ENCODE measurements at regions not wholly inside any gene's neighbourhood (a gene's known extent, or its start where the extent isn't known, plus 50 kb on each side); places are given as distances from the start of the nearest gene placed in this dataset.

- Mint-ChIP-seq H3K27ac (no peak overlapping the region), H3K4me1 (ENCODE audit: low read depth) (no peaks in the 10 kb centered on the region), H3K27me3 (no peaks in the 10 kb centered on the region), H3K9me3 (no peaks in the 10 kb centered on the region), H3K4me3 (no peak overlapping the region), H3K36me3 (ENCODE audit: low read depth) (no peaks in the 10 kb centered on the region)
- intact Hi-C loops (cut with micrococcal nuclease) = loop anchor here (5.0 kb wide), 1 partner anchor 468 kb away; no protein-coding TSS in a partner anchor
Observed at GRCh38 chr4:35933901-35934300, 310.4 kb downstream of the ARAP2 start.

- Mint-ChIP-seq H3K4me1 (ENCODE audit: low read depth) (no peaks in the 10 kb centered on the region), H3K27me3 (no peaks in the 10 kb centered on the region), H3K36me3 (ENCODE audit: low read depth) (no peaks in the 10 kb centered on the region), H3K27ac (no peak overlapping the region), H3K9me3 (no peaks in the 10 kb centered on the region), H3K4me3 (no peak overlapping the region)
- intact Hi-C loops (cut with micrococcal nuclease) = loop anchor here (5.0 kb wide), 1 partner anchor 468 kb away; no protein-coding TSS in a partner anchor
Observed at GRCh38 chr4:35934320-35934981, 309.9 kb downstream of the ARAP2 start.

DNA sequence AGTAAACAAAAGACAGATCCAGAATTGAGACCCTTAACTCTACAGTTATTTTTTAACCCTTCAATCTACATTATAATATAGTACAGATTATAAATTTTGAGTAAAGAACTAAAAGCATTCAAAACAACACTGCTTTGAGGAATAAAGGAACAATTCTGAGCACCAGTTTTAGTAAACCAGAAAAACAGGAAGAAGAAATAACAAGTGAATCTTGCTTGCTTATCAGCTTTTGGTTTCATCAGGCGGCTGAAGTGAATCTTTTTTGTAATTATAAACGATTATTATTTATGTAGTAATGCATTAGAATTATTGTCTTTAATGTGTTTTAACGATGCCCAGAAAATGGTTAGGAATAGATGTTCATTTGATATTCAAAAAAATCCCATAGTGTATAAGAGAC is 305.4 kb downstream of the ARAP2 start:
- intact Hi-C loops (cut with micrococcal nuclease) = no loop called here
- Mint-ChIP-seq H3K27ac (no peak overlapping the region), H3K27me3 (no peaks in the 10 kb centered on the region), H3K9me3 (no peaks in the 10 kb centered on the region), H3K4me3 (no peak overlapping the region), H3K4me1 (ENCODE audit: low read depth) (no peaks in the 10 kb centered on the region), H3K36me3 (ENCODE audit: low read depth) (no peaks in the 10 kb centered on the region)

DNA sequence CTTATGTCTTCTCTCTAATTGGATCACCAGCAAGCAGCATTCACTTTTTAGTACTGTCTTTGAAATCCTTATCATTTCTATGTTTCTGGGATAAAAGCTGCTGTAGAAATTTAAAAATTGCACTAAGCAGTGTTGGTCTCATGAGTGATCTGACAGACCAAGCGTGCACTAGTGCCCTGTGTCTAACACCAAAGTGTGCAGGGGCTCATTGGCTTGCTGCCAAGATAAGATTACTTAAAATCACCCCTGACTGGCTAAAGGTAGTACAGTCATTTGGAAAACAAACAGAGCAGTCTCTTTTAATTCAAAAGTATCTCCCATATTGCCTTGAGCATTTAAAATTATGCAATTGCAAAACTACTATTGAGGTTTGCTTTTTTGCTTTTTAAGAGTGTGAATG is 304.6 kb downstream of the ARAP2 start:
- Mint-ChIP-seq H3K9me3 (no peaks in the 10 kb centered on the region), H3K27ac (no peak overlapping the region), H3K4me1 (ENCODE audit: low read depth) (no peaks in the 10 kb centered on the region), H3K27me3 (no peaks in the 10 kb centered on the region), H3K36me3 (ENCODE audit: low read depth) (no peaks in the 10 kb centered on the region), H3K4me3 (no peak overlapping the region)
- intact Hi-C loops (cut with micrococcal nuclease) = no loop called here

DNA sequence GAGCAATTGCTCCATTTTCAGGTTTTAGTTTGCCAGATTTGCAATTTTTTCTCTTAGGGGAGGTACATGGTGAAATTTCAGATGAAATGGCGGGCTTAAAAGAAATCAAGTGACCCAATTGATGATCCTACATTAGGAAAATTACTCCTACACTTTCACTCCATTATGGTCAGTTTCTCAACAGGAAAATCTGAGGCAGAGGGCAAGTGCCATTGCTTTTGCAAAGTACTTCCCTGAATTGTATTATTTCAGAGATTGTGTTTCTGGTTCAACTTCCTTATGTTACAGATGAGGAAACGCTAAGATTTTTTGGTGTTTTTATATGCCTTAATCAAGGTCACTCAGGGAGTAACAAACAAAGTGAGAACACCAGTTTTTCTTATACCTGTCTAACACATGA is 302.2 kb downstream of the ARAP2 start:
- Mint-ChIP-seq H3K27me3 (no peaks in the 10 kb centered on the region), H3K36me3 (ENCODE audit: low read depth) (no peaks in the 10 kb centered on the region), H3K4me3 (no peak overlapping the region), H3K27ac (no peak overlapping the region), H3K4me1 (ENCODE audit: low read depth) (no peaks in the 10 kb centered on the region), H3K9me3 (no peaks in the 10 kb centered on the region)
- intact Hi-C loops (cut with micrococcal nuclease) = no loop called here

- Mint-ChIP-seq H3K4me1 (ENCODE audit: low read depth) (no peaks in the 10 kb centered on the region), H3K36me3 (ENCODE audit: low read depth) (no peaks in the 10 kb centered on the region), H3K27me3 (no peaks in the 10 kb centered on the region), H3K4me3 (no peak overlapping the region), H3K27ac (no peak overlapping the region), H3K9me3 (no peaks in the 10 kb centered on the region)
- intact Hi-C loops (cut with micrococcal nuclease) = no loop called here
Observed at GRCh38 chr4:35943606-35944005, 300.7 kb downstream of the ARAP2 start.

- no peaks in the 10 kb centered on the region for H3K36me3 Mint-ChIP-seq (ENCODE audit: low read depth)
- no peaks in the 10 kb centered on the region for H3K27me3 Mint-ChIP-seq
- intact Hi-C loops (cut with micrococcal nuclease) = no loop called here
- no peaks in the 10 kb centered on the region for H3K4me1 Mint-ChIP-seq (ENCODE audit: low read depth)
- no peaks in the 10 kb centered on the region for H3K9me3 Mint-ChIP-seq
- H3K4me3 Mint-ChIP-seq = no peak overlapping the region
- H3K27ac Mint-ChIP-seq = no peak overlapping the region
Observed at GRCh38 chr4:35948171-35948570, 296.1 kb downstream of the ARAP2 start.

DNA sequence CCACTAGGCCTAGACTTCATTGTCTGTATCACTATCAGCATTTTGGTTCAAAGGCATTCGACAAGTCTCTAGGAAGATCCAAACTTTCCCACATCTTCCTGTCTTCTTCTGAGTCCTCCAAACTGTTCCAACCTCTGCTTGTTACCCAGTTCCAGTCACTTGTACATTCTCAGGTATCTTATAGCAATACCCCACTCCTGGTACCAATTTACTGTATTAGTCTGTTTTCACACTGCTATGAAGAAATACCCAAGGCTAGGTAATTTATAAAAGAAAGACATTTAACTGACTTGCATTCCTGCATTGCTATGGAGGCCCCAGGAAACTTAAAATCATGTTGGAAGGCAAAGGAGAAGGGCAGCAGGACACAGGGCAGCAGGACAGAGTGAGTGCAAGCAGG is 293.9 kb downstream of the ARAP2 start:
- Mint-ChIP-seq H3K4me3 (no peak overlapping the region), H3K4me1 (ENCODE audit: low read depth) (no peaks in the 10 kb centered on the region), H3K9me3 (no peaks in the 10 kb centered on the region)

GRCh38 chr4:35952751-35953150 is 291.6 kb downstream of the ARAP2 start:
- no peak overlapping the region for H3K27ac Mint-ChIP-seq
- no peak overlapping the region for H3K4me3 Mint-ChIP-seq
- H3K4me1 Mint-ChIP-seq (ENCODE audit: low read depth) = no peaks in the 10 kb centered on the region
- intact Hi-C loops (cut with micrococcal nuclease) = no loop called here
- H3K9me3 Mint-ChIP-seq = peaks cover 5% of the 10 kb centered on the region
- no peaks in the 10 kb centered on the region for H3K36me3 Mint-ChIP-seq (ENCODE audit: low read depth)
- no peaks in the 10 kb centered on the region for H3K27me3 Mint-ChIP-seq

More for the DNA sequence above, 293.9 kb downstream of the ARAP2 start:
- no peaks in the 10 kb centered on the region for H3K36me3 Mint-ChIP-seq (ENCODE audit: low read depth)
- H3K27ac Mint-ChIP-seq = no peak overlapping the region
- intact Hi-C loops (cut with micrococcal nuclease) = no loop called here
- no peaks in the 10 kb centered on the region for H3K27me3 Mint-ChIP-seq

DNA sequence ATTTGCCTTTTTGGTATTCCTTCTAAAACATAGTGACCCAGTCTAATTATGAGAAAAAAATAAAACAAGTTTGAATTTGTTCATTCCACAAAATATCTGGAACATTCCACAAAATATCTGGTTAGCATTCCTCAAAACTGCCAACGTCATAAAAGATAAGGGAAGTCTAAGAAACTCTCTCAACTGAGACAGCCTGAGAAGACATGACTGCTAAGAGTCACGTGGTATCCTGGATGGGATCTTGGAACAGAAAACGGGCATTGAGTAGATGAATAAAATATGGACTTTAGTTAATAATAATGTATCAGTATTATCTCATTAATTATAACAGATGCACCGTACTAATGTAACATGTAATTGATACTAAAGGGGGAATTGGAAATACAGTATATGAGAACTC is 280.9 kb downstream of the ARAP2 start:
- H3K27ac Mint-ChIP-seq = no peak overlapping the region
- no peaks in the 10 kb centered on the region for H3K27me3 Mint-ChIP-seq
- H3K4me3 Mint-ChIP-seq = no peak overlapping the region
- no peaks in the 10 kb centered on the region for H3K36me3 Mint-ChIP-seq (ENCODE audit: low read depth)
- H3K9me3 Mint-ChIP-seq = no peaks in the 10 kb centered on the region
- intact Hi-C loops (cut with micrococcal nuclease) = no loop called here
- H3K4me1 Mint-ChIP-seq (ENCODE audit: low read depth) = no peaks in the 10 kb centered on the region

- Mint-ChIP-seq H3K36me3 (ENCODE audit: low read depth) (no peaks in the 10 kb centered on the region), H3K27me3 (no peaks in the 10 kb centered on the region), H3K4me1 (ENCODE audit: low read depth) (no peaks in the 10 kb centered on the region), H3K4me3 (no peak overlapping the region), H3K27ac (no peak overlapping the region), H3K9me3 (no peaks in the 10 kb centered on the region)
- intact Hi-C loops (cut with micrococcal nuclease) = no loop called here
Observed at GRCh38 chr4:35963974-35964515, 280.3 kb downstream of the ARAP2 start.

DNA sequence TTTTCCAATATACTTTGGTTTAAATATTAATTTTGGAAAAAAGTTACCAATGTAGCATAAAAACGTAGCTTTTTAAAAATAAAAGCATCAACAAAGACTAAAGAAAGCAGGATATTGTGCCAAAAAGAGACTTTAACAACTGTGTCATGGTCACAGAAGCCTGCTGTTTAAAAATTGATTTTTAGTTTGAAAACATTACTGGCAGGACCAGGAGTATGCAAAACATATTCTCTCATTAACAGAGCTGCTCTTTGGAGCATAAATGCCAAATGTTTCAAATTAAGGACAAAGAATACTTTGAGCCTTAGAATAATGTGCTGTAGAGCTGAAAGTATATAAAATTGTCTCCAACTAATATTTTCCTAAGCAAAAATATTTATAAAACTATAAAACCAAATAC is 279.0 kb downstream of the ARAP2 start:
- no peak overlapping the region for H3K27ac Mint-ChIP-seq
- intact Hi-C loops (cut with micrococcal nuclease) = no loop called here
- no peaks in the 10 kb centered on the region for H3K27me3 Mint-ChIP-seq
- H3K9me3 Mint-ChIP-seq = no peaks in the 10 kb centered on the region
- no peaks in the 10 kb centered on the region for H3K4me1 Mint-ChIP-seq (ENCODE audit: low read depth)
- no peaks in the 10 kb centered on the region for H3K36me3 Mint-ChIP-seq (ENCODE audit: low read depth)
- H3K4me3 Mint-ChIP-seq = no peak overlapping the region

DNA sequence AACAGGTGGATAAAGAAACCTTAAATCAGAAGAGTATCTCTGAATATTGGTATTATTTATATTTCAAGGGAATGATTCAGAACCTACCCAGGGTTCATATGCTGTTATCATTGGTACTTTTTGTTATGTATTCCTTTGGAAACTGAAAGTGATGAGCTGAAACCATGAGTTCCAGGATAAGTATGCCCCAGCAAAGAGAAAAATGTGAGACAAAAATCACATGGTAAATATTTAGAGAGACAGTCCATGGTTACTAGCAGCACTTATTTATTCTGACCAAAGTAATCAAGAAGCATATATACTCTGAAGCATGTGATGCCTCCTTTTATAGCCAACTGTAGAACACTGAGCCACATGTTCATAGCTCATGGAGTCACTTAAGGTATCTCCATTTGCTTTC is 277.7 kb downstream of the ARAP2 start:
- H3K36me3 Mint-ChIP-seq (ENCODE audit: low read depth) = no peaks in the 10 kb centered on the region
- H3K27me3 Mint-ChIP-seq = no peaks in the 10 kb centered on the region
- no peaks in the 10 kb centered on the region for H3K9me3 Mint-ChIP-seq
- intact Hi-C loops (cut with micrococcal nuclease) = no loop called here
- H3K4me1 Mint-ChIP-seq (ENCODE audit: low read depth) = no peaks in the 10 kb centered on the region
- H3K4me3 Mint-ChIP-seq = no peak overlapping the region
- H3K27ac Mint-ChIP-seq = no peak overlapping the region

DNA sequence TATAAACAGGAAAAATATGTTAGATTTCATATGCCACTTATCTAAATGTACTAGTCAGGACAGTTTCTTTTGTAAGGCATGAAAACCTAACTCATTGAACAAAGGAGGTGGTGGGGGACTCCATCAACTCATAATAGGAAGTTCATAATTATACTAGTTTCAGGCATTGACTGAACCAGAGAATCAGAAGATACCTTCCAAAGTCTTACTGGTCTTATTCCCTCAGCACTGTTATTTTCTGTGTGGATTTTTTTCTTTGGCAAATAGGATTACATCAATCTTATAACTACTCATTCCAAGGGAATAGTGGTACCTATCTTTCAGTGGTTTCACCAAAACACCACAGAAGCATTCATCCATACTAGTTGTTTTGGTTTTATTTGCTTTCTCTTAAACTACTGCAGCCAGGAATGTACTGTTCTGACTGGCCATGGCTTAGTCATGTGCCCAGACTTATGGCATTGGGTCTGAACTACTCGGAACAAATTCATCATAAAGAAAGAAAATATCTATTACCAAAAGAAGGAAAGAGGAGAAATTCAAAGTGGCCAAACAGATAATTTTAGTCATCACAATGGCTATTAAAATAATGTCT is 273.9 kb downstream of the ARAP2 start:
- H3K4me3 Mint-ChIP-seq = no peak overlapping the region
- no peaks in the 10 kb centered on the region for H3K4me1 Mint-ChIP-seq (ENCODE audit: low read depth)
- no peaks in the 10 kb centered on the region for H3K27me3 Mint-ChIP-seq
- intact Hi-C loops (cut with micrococcal nuclease) = no loop called here
- no peak overlapping the region for H3K27ac Mint-ChIP-seq
- H3K36me3 Mint-ChIP-seq (ENCODE audit: low read depth) = no peaks in the 10 kb centered on the region
- H3K9me3 Mint-ChIP-seq = no peaks in the 10 kb centered on the region

- Mint-ChIP-seq H3K9me3 (no peaks in the 10 kb centered on the region), H3K27ac (no peak overlapping the region), H3K36me3 (ENCODE audit: low read depth) (no peaks in the 10 kb centered on the region), H3K4me3 (no peak overlapping the region), H3K4me1 (ENCODE audit: low read depth) (no peaks in the 10 kb centered on the region), H3K27me3 (no peaks in the 10 kb centered on the region)
- intact Hi-C loops (cut with micrococcal nuclease) = no loop called here
Observed at GRCh38 chr4:35972814-35973213, 271.5 kb downstream of the ARAP2 start.
